Astrocyte (in vitro differentiated cells and primary cell): ENCODE measurements at regions not wholly inside any gene's neighbourhood (a gene's known extent, or its start where the extent isn't known, plus 50 kb on each side); places are given as distances from the start of the nearest gene placed in this dataset.

Experiments used
- DNase-seq: peaks from one replicate; pipeline ENCODE4 v3.0.0-alpha.2; 2010; ENCODE audit warnings: low read depth
- FAIRE-seq: peaks from 2 replicates; lab custom pipeline; 2011; peaks lifted over from hg19 to GRCh38; lab: Jason Lieb, UNC
- H2AFZ ChIP-seq: 2 replicates; pipeline ENCODE4 v1.6.0; 2012; ENCODE audit warnings: low read depth, low read length, inconsistent platforms
- H3K27ac ChIP-seq: 2 replicates; pipeline ENCODE4 v1.5.1; 2011; ENCODE audit warnings: low read depth, low read length, inconsistent platforms
- H3K27me3 ChIP-seq: 2 replicates; pipeline ENCODE4 v1.6.0; 2011; ENCODE audit warnings: low read length, inconsistent platforms; ENCODE audit not compliant: insufficient read depth
- H3K36me3 ChIP-seq: 2 replicates; pipeline ENCODE4 v1.5.1; 2011; ENCODE audit warnings: low read length, inconsistent platforms; ENCODE audit not compliant: insufficient read depth
- H3K4me1 ChIP-seq: 2 replicates; pipeline ENCODE4 v1.5.1; 2011; ENCODE audit warnings: low read length, inconsistent platforms; ENCODE audit not compliant: insufficient read depth
- H3K4me2 ChIP-seq: 2 replicates; pipeline ENCODE4 v1.6.0; 2012; ENCODE audit warnings: low read length, inconsistent platforms
- H3K4me3 ChIP-seq: 2 replicates; pipeline ENCODE4 v1.5.1; 2011; ENCODE audit warnings: low read depth, mild to moderate bottlenecking, low read length, inconsistent platforms; ENCODE audit not compliant: insufficient read depth
- H3K79me2 ChIP-seq: 2 replicates; pipeline ENCODE4 v1.6.0; 2012; ENCODE audit warnings: mild to moderate bottlenecking, low read length, inconsistent platforms; ENCODE audit not compliant: insufficient read depth
- H3K9ac ChIP-seq: 2 replicates; pipeline ENCODE4 v1.6.0; 2012; ENCODE audit warnings: mild to moderate bottlenecking, low read length, inconsistent platforms
- H3K9me3 ChIP-seq: 2 replicates; pipeline ENCODE4 v1.5.1; 2012; ENCODE audit warnings: low read depth, mild to moderate bottlenecking, low read length, inconsistent platforms; ENCODE audit not compliant: insufficient read depth
- H4K20me1 ChIP-seq: 2 replicates; pipeline ENCODE4 v1.6.0; 2012; ENCODE audit warnings: low read length, inconsistent platforms; ENCODE audit not compliant: insufficient read depth
- H3K27ac Mint-ChIP-seq: one replicate; pipeline ENCODE4 v1.8.0; 2021; ENCODE audit warnings: mild to moderate bottlenecking, mixed read lengths; ENCODE audit not compliant: unreplicated experiment
- H3K27me3 Mint-ChIP-seq: one replicate; pipeline ENCODE4 v1.8.0; 2021; ENCODE audit warnings: low read depth, mixed read lengths; ENCODE audit not compliant: unreplicated experiment
- H3K36me3 Mint-ChIP-seq: one replicate; pipeline ENCODE4 v1.8.0; 2021; ENCODE audit warnings: low read depth, mixed read lengths; ENCODE audit not compliant: unreplicated experiment
- H3K4me1 Mint-ChIP-seq: one replicate; pipeline ENCODE4 v1.8.0; 2021; ENCODE audit warnings: low read depth, mixed read lengths; ENCODE audit not compliant: unreplicated experiment
- H3K4me3 Mint-ChIP-seq: one replicate; pipeline ENCODE4 v1.8.0; 2021; ENCODE audit warnings: mild to moderate bottlenecking, moderate library complexity, mixed read lengths; ENCODE audit not compliant: unreplicated experiment
- H3K9me3 Mint-ChIP-seq: one replicate; pipeline ENCODE4 v1.8.0; 2021; ENCODE audit warnings: mild to moderate bottlenecking, mixed read lengths; ENCODE audit not compliant: unreplicated experiment
- CTCF ChIP-seq: IDR thresholded peaks from 2 replicates; pipeline ENCODE4 v1.5.1; 2011; ENCODE audit warnings: low read depth, mild to moderate bottlenecking, inconsistent platforms, low read length, moderate library complexity; ENCODE audit not compliant: insufficient read depth
- EZH2 ChIP-seq: IDR thresholded peaks from 2 replicates; pipeline ENCODE4 v1.6.1; 2012; ENCODE audit warnings: mild to moderate bottlenecking, low read length, inconsistent platforms; ENCODE audit not compliant: insufficient read depth

GRCh38 chrX:38987198-38987651 is 186.0 kb downstream of the MID1IP1 start:
- no peak overlapping the region for H3K4me3 ChIP-seq
- H4K20me1 ChIP-seq: no peaks in the 10 kb centered on the region
- H3K9ac ChIP-seq: no peak overlapping the region
- H3K27ac Mint-ChIP-seq: no peak overlapping the region
- H3K36me3 Mint-ChIP-seq: no peaks in the 10 kb centered on the region
- H3K4me2 ChIP-seq: no peak overlapping the region
- TF ChIP-seq EZH2 (no peak), CTCF (no peak)
- H3K4me1 ChIP-seq: no peaks in the 10 kb centered on the region
- no peaks in the 10 kb centered on the region for H3K79me2 ChIP-seq
- H3K9me3 ChIP-seq: no peaks in the 10 kb centered on the region
- H3K4me3 Mint-ChIP-seq: no peak overlapping the region
- FAIRE-seq: no peak
- no peaks in the 10 kb centered on the region for H3K27me3 Mint-ChIP-seq
- DNase-seq: peak; percentile 1
- H3K27me3 ChIP-seq: no peaks in the 10 kb centered on the region
- peaks cover 3% of the 10 kb centered on the region for H3K4me1 Mint-ChIP-seq
- H3K9me3 Mint-ChIP-seq: no peaks in the 10 kb centered on the region
- H3K27ac ChIP-seq: no peak overlapping the region
- H2AFZ ChIP-seq: no peak overlapping the region
- H3K36me3 ChIP-seq: no peaks in the 10 kb centered on the region

GRCh38 chrX:38988301-38988700 is 187.0 kb downstream of the MID1IP1 start:
- H3K36me3 ChIP-seq: no peaks in the 10 kb centered on the region
- FAIRE-seq: peak; percentile 71
- H3K4me3 Mint-ChIP-seq: no peak overlapping the region

More at GRCh38 chrX:38988301-38988700, 187.0 kb downstream of the MID1IP1 start:
- no peaks in the 10 kb centered on the region for H3K79me2 ChIP-seq
- no peaks in the 10 kb centered on the region for H3K9me3 ChIP-seq
- TF ChIP-seq CTCF: no peak
- no peak for TF ChIP-seq EZH2
- no peaks in the 10 kb centered on the region for H3K36me3 Mint-ChIP-seq
- no peak overlapping the region for H3K4me3 ChIP-seq
- no peak overlapping the region for H2AFZ ChIP-seq
- H4K20me1 ChIP-seq: no peaks in the 10 kb centered on the region
- no peak overlapping the region for H3K27ac ChIP-seq
- no peak overlapping the region for H3K9ac ChIP-seq
- H3K4me2 ChIP-seq: no peak overlapping the region
- no peaks in the 10 kb centered on the region for H3K9me3 Mint-ChIP-seq
- peaks cover 3% of the 10 kb centered on the region for H3K4me1 Mint-ChIP-seq
- H3K27me3 Mint-ChIP-seq: no peaks in the 10 kb centered on the region
- H3K4me1 ChIP-seq: no peaks in the 10 kb centered on the region
- no peak overlapping the region for H3K27ac Mint-ChIP-seq
- DNase-seq: no peak
- H3K27me3 ChIP-seq: no peaks in the 10 kb centered on the region
